ENCODE measurements at regions not wholly inside any gene's neighbourhood (a gene's known extent, or its start where the extent isn't known, plus 50 kb on each side); places are given as distances from the start of the nearest gene placed in this dataset.

DNA sequence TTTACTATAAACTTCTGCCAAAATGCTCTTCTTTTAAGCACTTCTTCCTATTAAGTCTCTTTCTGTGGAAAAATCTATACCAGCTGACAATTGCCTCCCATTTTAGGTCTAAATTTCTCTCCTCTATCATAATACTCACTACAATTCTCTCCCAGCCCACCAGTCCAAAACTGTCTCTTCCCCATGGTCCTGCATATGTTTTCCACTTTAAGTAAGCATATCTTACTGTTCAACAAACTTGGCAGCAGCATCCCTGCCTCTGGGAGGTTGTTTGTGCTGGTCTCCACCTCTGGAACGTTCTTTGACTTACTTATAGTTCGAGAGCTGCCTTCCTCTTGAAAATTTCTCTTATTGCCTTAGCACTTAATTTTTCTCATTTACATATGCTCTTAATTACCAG lies 180.5 kb downstream of the COL12A1 start:
- TF ChIP-seq, protein P1, sequence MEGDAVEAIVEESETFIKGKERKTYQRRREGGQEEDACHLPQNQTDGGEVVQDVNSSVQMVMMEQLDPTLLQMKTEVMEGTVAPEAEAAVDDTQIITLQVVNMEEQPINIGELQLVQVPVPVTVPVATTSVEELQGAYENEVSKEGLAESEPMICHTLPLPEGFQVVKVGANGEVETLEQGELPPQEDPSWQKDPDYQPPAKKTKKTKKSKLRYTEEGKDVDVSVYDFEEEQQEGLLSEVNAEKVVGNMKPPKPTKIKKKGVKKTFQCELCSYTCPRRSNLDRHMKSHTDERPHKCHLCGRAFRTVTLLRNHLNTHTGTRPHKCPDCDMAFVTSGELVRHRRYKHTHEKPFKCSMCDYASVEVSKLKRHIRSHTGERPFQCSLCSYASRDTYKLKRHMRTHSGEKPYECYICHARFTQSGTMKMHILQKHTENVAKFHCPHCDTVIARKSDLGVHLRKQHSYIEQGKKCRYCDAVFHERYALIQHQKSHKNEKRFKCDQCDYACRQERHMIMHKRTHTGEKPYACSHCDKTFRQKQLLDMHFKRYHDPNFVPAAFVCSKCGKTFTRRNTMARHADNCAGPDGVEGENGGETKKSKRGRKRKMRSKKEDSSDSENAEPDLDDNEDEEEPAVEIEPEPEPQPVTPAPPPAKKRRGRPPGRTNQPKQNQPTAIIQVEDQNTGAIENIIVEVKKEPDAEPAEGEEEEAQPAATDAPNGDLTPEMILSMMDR (IDR thresholded peaks at IDR 0.05; ENCODE audit: borderline replicate concordance, extremely low read depth, low read length, poor library complexity, severe bottlenecking): no peak
- no peak for TF ChIP-seq EZH2 (IDR thresholded peaks at IDR 0.05; ENCODE audit: borderline replicate concordance, low read depth, low read length, severe bottlenecking)
